Calu3 (cell line): ENCODE measurements at regions not wholly inside any gene's neighbourhood (a gene's known extent, or its start where the extent isn't known, plus 50 kb on each side); places are given as distances from the start of the nearest gene placed in this dataset.

Experiments
- BruUV-seq: library from RNA; stranded (reverse); fragments of 400-500 nt; replicated peaks from 2 replicates; lab custom pipeline; 2021; lab: Mats Ljungman, UMichigan
- CTCF ChIA-PET: fragments of 300-600 bp; sonication (Branson Sonifier 250); formaldehyde crosslinking; loops from one replicate; lab custom pipeline; 2022; ENCODE audit warnings: antibody characterized with exemption; lab: Charles Lee
- DNase-seq: peaks from one replicate; pipeline ENCODE4 v3.0.0; 2022
- H3K27ac Mint-ChIP-seq: one replicate; pipeline ENCODE4 v1.8.0; 2022; ENCODE audit warnings: mixed read lengths; ENCODE audit not compliant: unreplicated experiment
- H3K27me3 Mint-ChIP-seq: one replicate; pipeline ENCODE4 v1.8.0; 2022; ENCODE audit warnings: mixed read lengths; ENCODE audit not compliant: unreplicated experiment
- H3K36me3 Mint-ChIP-seq: one replicate; pipeline ENCODE4 v1.8.0; 2022; ENCODE audit warnings: mild to moderate bottlenecking, moderate library complexity, mixed read lengths; ENCODE audit not compliant: insufficient read depth, unreplicated experiment
- H3K4me1 Mint-ChIP-seq: one replicate; pipeline ENCODE4 v1.8.0; 2022; ENCODE audit warnings: mild to moderate bottlenecking, low read depth, mixed read lengths; ENCODE audit not compliant: unreplicated experiment
- H3K4me3 Mint-ChIP-seq: one replicate; pipeline ENCODE4 v1.8.0; 2022; ENCODE audit warnings: mild to moderate bottlenecking, low read depth, moderate library complexity, mixed read lengths; ENCODE audit not compliant: unreplicated experiment
- H3K9me3 Mint-ChIP-seq: one replicate; pipeline ENCODE4 v1.8.0; 2022; ENCODE audit warnings: low read depth, mixed read lengths; ENCODE audit not compliant: unreplicated experiment
- CTCF ChIP-seq: fragments of 200-600 bp; IDR thresholded peaks from one replicate; pipeline ENCODE4 v1.8.0; 2022; ENCODE audit warnings: antibody characterized with exemption; ENCODE audit not compliant: unreplicated experiment
- intact Hi-C: fragments of 100-400 bp; cut with micrococcal nuclease; formaldehyde crosslinking; loops from one replicate; pipeline ENCODE4 v1.10.0; 2022; ENCODE audit not compliant: unreplicated experiment

- H3K4me1 Mint-ChIP-seq, result no peaks in the 10 kb centered on the region
- no peaks in the 10 kb centered on the region for H3K36me3 Mint-ChIP-seq
- no peak overlapping the region for H3K4me3 Mint-ChIP-seq
- CTCF ChIA-PET, result no interaction called here
- no peak overlapping the region for H3K27ac Mint-ChIP-seq
- H3K27me3 Mint-ChIP-seq, result no peaks in the 10 kb centered on the region
- intact Hi-C loops, result no loop called here
- no TSS peak for BruUV-seq
- no peak for DNase-seq
- no peaks in the 10 kb centered on the region for H3K9me3 Mint-ChIP-seq
- no peak for TF ChIP-seq CTCF
Observed at GRCh38 chr17:53149316-53149715, 673.4 kb upstream of the KIF2B start.

DNA sequence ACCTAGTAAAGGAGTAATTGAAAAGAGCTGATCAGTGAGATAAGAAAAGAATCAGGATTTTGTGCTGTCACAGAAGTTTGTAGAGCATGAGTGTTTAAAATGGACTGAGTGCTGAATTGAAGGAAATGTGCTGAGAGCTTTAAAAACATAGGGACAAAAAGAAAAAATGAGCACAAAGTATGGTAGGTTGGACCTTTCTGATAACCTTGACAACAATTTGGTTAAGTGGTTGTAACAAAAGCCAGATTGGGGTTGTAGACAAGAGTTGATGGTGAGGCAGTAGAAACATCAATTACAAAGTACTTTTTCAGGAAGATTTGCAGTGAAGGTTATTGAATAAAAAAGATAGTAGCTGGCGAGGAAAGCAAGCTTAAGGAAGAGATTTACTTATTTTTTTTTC, 674.7 kb upstream of the KIF2B start:
- Mint-ChIP-seq H3K4me3 (no peak overlapping the region), H3K27me3 (no peaks in the 10 kb centered on the region), H3K27ac (no peak overlapping the region), H3K36me3 (no peaks in the 10 kb centered on the region), H3K9me3 (no peaks in the 10 kb centered on the region), H3K4me1 (no peaks in the 10 kb centered on the region)
- no peak for DNase-seq
- CTCF ChIA-PET, result no interaction called here
- no peak for TF ChIP-seq CTCF
- BruUV-seq, result no TSS peak
- intact Hi-C loops, result no loop called here

- no peak for TF ChIP-seq CTCF
Observed at GRCh38 chr17:53142890-53143289, 679.8 kb upstream of the KIF2B start.

GRCh38 chr17:53141731-53142130, 681.0 kb upstream of the KIF2B start:
- CTCF ChIA-PET, result no interaction called here
- no TSS peak for BruUV-seq
- Mint-ChIP-seq H3K9me3 (no peaks in the 10 kb centered on the region), H3K27me3 (no peaks in the 10 kb centered on the region), H3K4me1 (no peaks in the 10 kb centered on the region), H3K27ac (no peak overlapping the region), H3K4me3 (no peak overlapping the region), H3K36me3 (no peaks in the 10 kb centered on the region)
- DNase-seq, result no peak
- TF ChIP-seq CTCF, result no peak
- intact Hi-C loops, result no loop called here

More at GRCh38 chr17:53142890-53143289, 679.8 kb upstream of the KIF2B start:
- no peaks in the 10 kb centered on the region for H3K36me3 Mint-ChIP-seq
- H3K4me1 Mint-ChIP-seq, result no peaks in the 10 kb centered on the region
- no peak overlapping the region for H3K27ac Mint-ChIP-seq
- no peak overlapping the region for H3K4me3 Mint-ChIP-seq
- no peak for DNase-seq
- CTCF ChIA-PET, result no interaction called here
- no peaks in the 10 kb centered on the region for H3K9me3 Mint-ChIP-seq
- no peaks in the 10 kb centered on the region for H3K27me3 Mint-ChIP-seq
- intact Hi-C loops, result no loop called here
- no TSS peak for BruUV-seq
